ENCODE measurements at regions not wholly inside any gene's neighbourhood (a gene's known extent, or its start where the extent isn't known, plus 50 kb on each side); places are given as distances from the start of the nearest gene placed in this dataset.

DNA sequence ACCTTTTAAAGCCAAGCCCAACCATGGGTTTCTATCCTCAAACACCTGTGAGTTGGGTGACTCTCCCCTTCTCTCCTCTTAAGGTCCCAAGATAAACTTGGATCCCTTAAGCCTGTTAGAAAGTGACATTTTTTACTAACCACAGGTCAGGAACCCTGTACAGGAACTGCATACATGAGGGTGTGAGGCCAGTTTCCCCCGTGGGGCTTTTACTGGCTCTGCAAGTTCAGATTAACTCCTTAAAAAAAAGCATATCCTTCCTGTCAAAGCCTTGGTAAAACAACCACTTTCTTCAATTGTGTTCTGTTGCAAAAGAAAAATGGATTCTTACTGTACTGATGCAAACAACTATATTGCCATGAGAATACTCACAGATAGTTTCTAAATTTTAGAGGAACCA, 2638.7 kb upstream of the PCDH20 start:
- no peak overlapping the region for H3K27ac ChIP-seq (replicated peaks in 1 of 4)
- H3K4me1 ChIP-seq = no peaks in the 10 kb centered on the region
- H3K9me3 ChIP-seq = peaks cover 0 to 4% (median 0%) of the 10 kb centered on the region in 4 donors
- no peaks in the 10 kb centered on the region for H3K27me3 ChIP-seq
- WGBS = 67% methylated on average over 1 of the region's 1 CpG
- DNase-seq (ENCODE audit: extremely low spot score) = no peak
- no peak for TF ChIP-seq EP300 (IDR thresholded peaks at IDR 0.05)
- TF ChIP-seq POLR2A (IDR thresholded peaks at IDR 0.05; ENCODE audit: low read depth) = no peak
- TF ChIP-seq POLR2AphosphoS5 (IDR thresholded peaks at IDR 0.05) = no peak
- TF ChIP-seq, protein P1, sequence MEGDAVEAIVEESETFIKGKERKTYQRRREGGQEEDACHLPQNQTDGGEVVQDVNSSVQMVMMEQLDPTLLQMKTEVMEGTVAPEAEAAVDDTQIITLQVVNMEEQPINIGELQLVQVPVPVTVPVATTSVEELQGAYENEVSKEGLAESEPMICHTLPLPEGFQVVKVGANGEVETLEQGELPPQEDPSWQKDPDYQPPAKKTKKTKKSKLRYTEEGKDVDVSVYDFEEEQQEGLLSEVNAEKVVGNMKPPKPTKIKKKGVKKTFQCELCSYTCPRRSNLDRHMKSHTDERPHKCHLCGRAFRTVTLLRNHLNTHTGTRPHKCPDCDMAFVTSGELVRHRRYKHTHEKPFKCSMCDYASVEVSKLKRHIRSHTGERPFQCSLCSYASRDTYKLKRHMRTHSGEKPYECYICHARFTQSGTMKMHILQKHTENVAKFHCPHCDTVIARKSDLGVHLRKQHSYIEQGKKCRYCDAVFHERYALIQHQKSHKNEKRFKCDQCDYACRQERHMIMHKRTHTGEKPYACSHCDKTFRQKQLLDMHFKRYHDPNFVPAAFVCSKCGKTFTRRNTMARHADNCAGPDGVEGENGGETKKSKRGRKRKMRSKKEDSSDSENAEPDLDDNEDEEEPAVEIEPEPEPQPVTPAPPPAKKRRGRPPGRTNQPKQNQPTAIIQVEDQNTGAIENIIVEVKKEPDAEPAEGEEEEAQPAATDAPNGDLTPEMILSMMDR (IDR thresholded peaks at IDR 0.05) = no peak
- no peaks in the 10 kb centered on the region for H3K36me3 ChIP-seq
- intact Hi-C loops (cut with DNase I) = no loop called here
- no peak overlapping the region for H3K4me3 ChIP-seq

GRCh38 chr13:64052521-64052920, 2636.9 kb upstream of the PCDH20 start:
- no peaks in the 10 kb centered on the region for H3K4me1 ChIP-seq
- DNase-seq (ENCODE audit: extremely low spot score) = no peak
- no peak overlapping the region for H3K27ac ChIP-seq (replicated peaks in 1 of 4)
- H3K4me3 ChIP-seq = no peak overlapping the region
- intact Hi-C loops (cut with DNase I) = no loop called here
- WGBS = 80% methylated on average over 1 of the region's 1 CpG
- H3K36me3 ChIP-seq = no peaks in the 10 kb centered on the region
- TF ChIP-seq POLR2AphosphoS5 (IDR thresholded peaks at IDR 0.05) = no peak
- TF ChIP-seq, protein P1 (IDR thresholded peaks at IDR 0.05) = no peak
- TF ChIP-seq EP300 (IDR thresholded peaks at IDR 0.05) = no peak
- TF ChIP-seq POLR2A (IDR thresholded peaks at IDR 0.05; ENCODE audit: low read depth) = no peak
- H3K27me3 ChIP-seq = no peaks in the 10 kb centered on the region
- H3K9me3 ChIP-seq = peaks cover 0 to 4% (median 0%) of the 10 kb centered on the region in 4 donors

- no peaks in the 10 kb centered on the region for H3K36me3 ChIP-seq
- TF ChIP-seq POLR2A (IDR thresholded peaks at IDR 0.05; ENCODE audit: low read depth) (no peak), POLR2AphosphoS5 (IDR thresholded peaks at IDR 0.05) (no peak), EP300 (IDR thresholded peaks at IDR 0.05) (no peak)
- TF ChIP-seq, protein P1 (IDR thresholded peaks at IDR 0.05) = no peak
These were observed 2635.6 kb upstream of the PCDH20 start for GRCh38 chr13:64051278-64051677.

GRCh38 chr13:64041296-64041695, 2625.6 kb upstream of the PCDH20 start:
- intact Hi-C loops (cut with DNase I) = no loop called here
- Histone ChIP-seq H3K9me3 (no peaks in the 10 kb centered on the region), H3K36me3 (no peaks in the 10 kb centered on the region), H3K4me1 (no peaks in the 10 kb centered on the region), H3K27me3 (no peaks in the 10 kb centered on the region), H3K4me3 (no peak overlapping the region), H3K27ac (replicated peaks in 1 of 4) (no peak overlapping the region)
- 24% methylated on average over 2 of the region's 2 CpGs for WGBS
- TF ChIP-seq, protein P1 (IDR thresholded peaks at IDR 0.05) = no peak
- TF ChIP-seq POLR2AphosphoS5 (IDR thresholded peaks at IDR 0.05) = no peak
- TF ChIP-seq EP300 (IDR thresholded peaks at IDR 0.05) = no peak
- no peak for TF ChIP-seq POLR2A (IDR thresholded peaks at IDR 0.05; ENCODE audit: low read depth)
- no peak for DNase-seq (ENCODE audit: extremely low spot score)

More at GRCh38 chr13:64051278-64051677, 2635.6 kb upstream of the PCDH20 start:
- DNase-seq (ENCODE audit: extremely low spot score) = no peak
- intact Hi-C loops (cut with DNase I) = no loop called here
- no peak overlapping the region for H3K4me3 ChIP-seq
- H3K9me3 ChIP-seq = peaks cover 0 to 4% (median 0%) of the 10 kb centered on the region in 4 donors
- no peak overlapping the region for H3K27ac ChIP-seq (replicated peaks in 1 of 4)
- H3K27me3 ChIP-seq = no peaks in the 10 kb centered on the region
- no peaks in the 10 kb centered on the region for H3K4me1 ChIP-seq

- 79% methylated on average over 1 of the region's 1 CpG for WGBS
- no peak for TF ChIP-seq POLR2A (IDR thresholded peaks at IDR 0.05; ENCODE audit: low read depth)
- TF ChIP-seq, protein P1 (IDR thresholded peaks at IDR 0.05) = no peak
- no peak for TF ChIP-seq EP300 (IDR thresholded peaks at IDR 0.05)
- intact Hi-C loops (cut with DNase I) = no loop called here
- no peaks in the 10 kb centered on the region for H3K36me3 ChIP-seq
- no peaks in the 10 kb centered on the region for H3K4me1 ChIP-seq
- H3K27ac ChIP-seq (replicated peaks in 1 of 4) = no peak overlapping the region
- H3K27me3 ChIP-seq = no peaks in the 10 kb centered on the region
- no peak overlapping the region for H3K4me3 ChIP-seq
- H3K9me3 ChIP-seq = no peaks in the 10 kb centered on the region
- no peak for DNase-seq (ENCODE audit: extremely low spot score)
These were observed 2618.3 kb upstream of the PCDH20 start for GRCh38 chr13:64033921-64034320.

Data from esophagus muscularis mucosa (tissue), 4 donors.